Small intestine (tissue), 7 donors: ENCODE measurements at regions not wholly inside any gene's neighbourhood (a gene's known extent, or its start where the extent isn't known, plus 50 kb on each side); places are given as distances from the start of the nearest gene placed in this dataset.

Experiments
- DNase-seq, 2 donors: peaks; one replicate each; pipeline versions ENCODE4 v3.0.0 to v3.0.0-alpha.2; 2013
- FAIRE-seq: peaks from 2 replicates; lab custom pipeline; 2012; peaks lifted over from hg19 to GRCh38; lab: Jason Lieb, UNC
- H3K27ac ChIP-seq, 3 donors: one replicate each; pipeline ENCODE4 v1.5.1; 2013; ENCODE audit warnings: low read length in 2 of 3, mild to moderate bottlenecking in 2 of 3, control low read depth in 1 of 3, inconsistent platforms in 1 of 3, low read depth in 1 of 3, moderate library complexity in 1 of 3
- H3K27me3 ChIP-seq, 3 donors: one replicate each; pipeline ENCODE4 v1.6.1; 2013; ENCODE audit warnings: low read length in 3 of 3, inconsistent platforms in 1 of 3; ENCODE audit not compliant: control insufficient read depth in 3 of 3, insufficient read depth in 3 of 3
- H3K36me3 ChIP-seq, 3 donors: one replicate each; pipeline ENCODE4 v1.6.1; 2013; ENCODE audit warnings: low read length in 3 of 3, inconsistent platforms in 1 of 3, low read depth in 1 of 3, mild to moderate bottlenecking in 1 of 3, moderate library complexity in 1 of 3; ENCODE audit not compliant: control insufficient read depth in 3 of 3, insufficient read depth in 2 of 3
- H3K4me1 ChIP-seq, 3 donors: one replicate each; pipeline ENCODE4 v1.6.1; 2013; ENCODE audit warnings: low read length in 2 of 3, inconsistent platforms in 1 of 3, low read depth in 1 of 3, mild to moderate bottlenecking in 1 of 3, moderate library complexity in 1 of 3; ENCODE audit not compliant: control insufficient read depth in 3 of 3, insufficient read depth in 2 of 3
- H3K4me3 ChIP-seq, 3 donors: one replicate each; pipeline ENCODE4 v1.5.1; 2013; ENCODE audit warnings: low read length in 3 of 3, control low read depth in 1 of 3, inconsistent platforms in 1 of 3, low read depth in 1 of 3, mild to moderate bottlenecking in 1 of 3, moderate library complexity in 1 of 3
- H3K9me3 ChIP-seq, 2 donors: one replicate each; pipeline ENCODE4 v1.6.1; 2013; ENCODE audit warnings: low read depth in 1 of 2, low read length in 1 of 2; ENCODE audit not compliant: control insufficient read depth in 2 of 2, insufficient read depth in 1 of 2
- WGBS, 3 donors: extraction: QIAGEN DNeasy Blood & Tissue Kit; methylation state at CpG; one replicate each; pipeline ENCODE4 v1.1.7; 2013; 5-methylcytosine and 5-hydroxymethylcytosine counted together
- donor health status: healthy with polysubstance abuse.
- donor health status: control.
- donor health status: control.
- donor health status: Bipolar disorder and iron deficiency.
- donor health status: healthy.

GRCh38 chr4:137446071-137446470, 86.2 kb downstream of the PCDH18 start:
- no peak overlapping the region for H3K4me3 ChIP-seq
- no peak for FAIRE-seq
- H3K27me3 ChIP-seq: no peaks in the 10 kb centered on the region
- H3K9me3 ChIP-seq: no peaks in the 10 kb centered on the region
- 25 to 36% (median 34%) methylated on average over 2 of the region's 2 CpGs for WGBS, 3 donors
- no peaks in the 10 kb centered on the region for H3K4me1 ChIP-seq
- no peak overlapping the region for H3K27ac ChIP-seq
- no peak for DNase-seq
- H3K36me3 ChIP-seq: no peaks in the 10 kb centered on the region

GRCh38 chr4:137443031-137443800, 89.1 kb downstream of the PCDH18 start:
- Histone ChIP-seq H3K27me3 (no peaks in the 10 kb centered on the region), H3K9me3 (no peaks in the 10 kb centered on the region), H3K27ac (no peak overlapping the region), H3K4me3 (no peak overlapping the region), H3K4me1 (no peaks in the 10 kb centered on the region), H3K36me3 (no peaks in the 10 kb centered on the region)
- DNase-seq (no peak), FAIRE-seq (no peak)
- 80 to 86% (median 85%) methylated on average over 3 of the region's 3 CpGs for WGBS, 3 donors

- H3K9me3 ChIP-seq: no peaks in the 10 kb centered on the region
- DNase-seq (no peak), FAIRE-seq (no peak)
- H3K4me3 ChIP-seq: no peak overlapping the region
- no peaks in the 10 kb centered on the region for H3K4me1 ChIP-seq
- no peaks in the 10 kb centered on the region for H3K27me3 ChIP-seq
- no peak overlapping the region for H3K27ac ChIP-seq
- H3K36me3 ChIP-seq: no peaks in the 10 kb centered on the region
- WGBS, 3 donors: 51 to 68% (median 56%) methylated on average over 2 of the region's 2 CpGs
Observed at GRCh38 chr4:137432446-137433311, 99.6 kb downstream of the PCDH18 start.

GRCh38 chr4:137430171-137430570, 102.1 kb downstream of the PCDH18 start:
- no peaks in the 10 kb centered on the region for H3K36me3 ChIP-seq
- H3K4me1 ChIP-seq: no peaks in the 10 kb centered on the region
- no peaks in the 10 kb centered on the region for H3K27me3 ChIP-seq
- no peak overlapping the region for H3K4me3 ChIP-seq
- no peak overlapping the region for H3K27ac ChIP-seq
- H3K9me3 ChIP-seq: no peaks in the 10 kb centered on the region
- WGBS, 3 donors: 56 to 80% (median 57%) methylated on average over 4 of the region's 4 CpGs
- FAIRE-seq (no peak), DNase-seq (no peak)

GRCh38 chr4:137427411-137427810, 104.9 kb downstream of the PCDH18 start:
- Histone ChIP-seq H3K27ac (no peak overlapping the region), H3K4me1 (no peaks in the 10 kb centered on the region), H3K4me3 (no peak overlapping the region), H3K9me3 (no peaks in the 10 kb centered on the region), H3K27me3 (no peaks in the 10 kb centered on the region), H3K36me3 (no peaks in the 10 kb centered on the region)
- FAIRE-seq (no peak), DNase-seq (no peak)
- WGBS, 3 donors: 84 to 85% (median 85%) methylated on average over 3 of the region's 3 CpGs

GRCh38 chr4:137425281-137425680, 107.0 kb downstream of the PCDH18 start:
- Histone ChIP-seq H3K9me3 (no peaks in the 10 kb centered on the region), H3K36me3 (no peaks in the 10 kb centered on the region), H3K27ac (no peak overlapping the region), H3K27me3 (no peaks in the 10 kb centered on the region), H3K4me3 (no peak overlapping the region), H3K4me1 (no peaks in the 10 kb centered on the region)
- FAIRE-seq: no peak
- no peak for DNase-seq

- WGBS, 3 donors: 85 to 87% (median 86%) methylated on average over 2 of the region's 2 CpGs
- Histone ChIP-seq H3K27ac (no peak overlapping the region), H3K27me3 (no peaks in the 10 kb centered on the region), H3K4me3 (no peak overlapping the region), H3K4me1 (no peaks in the 10 kb centered on the region), H3K36me3 (no peaks in the 10 kb centered on the region), H3K9me3 (no peaks in the 10 kb centered on the region)
- FAIRE-seq (no peak), DNase-seq (no peak)
Observed at GRCh38 chr4:137422666-137423065, 109.6 kb downstream of the PCDH18 start.

- H3K4me3 ChIP-seq: no peak overlapping the region
- no peak overlapping the region for H3K27ac ChIP-seq
- no peak for DNase-seq
- no peaks in the 10 kb centered on the region for H3K36me3 ChIP-seq
- FAIRE-seq: no peak
- no peaks in the 10 kb centered on the region for H3K4me1 ChIP-seq
- H3K9me3 ChIP-seq: no peaks in the 10 kb centered on the region
- H3K27me3 ChIP-seq: no peaks in the 10 kb centered on the region
- WGBS, 3 donors: 71 to 85% (median 81%) methylated on average over 8 of the region's 8 CpGs
Observed at GRCh38 chr4:137421796-137422195, 110.5 kb downstream of the PCDH18 start.
